Endothelial cell of umbilical vein (primary cell): ENCODE measurements at regions not wholly inside any gene's neighbourhood (a gene's known extent, or its start where the extent isn't known, plus 50 kb on each side); places are given as distances from the start of the nearest gene placed in this dataset.

Experiments
- BruUV-seq: library from RNA; stranded (reverse); fragments of 400-500 nt; replicated peaks from 2 replicates; lab custom pipeline; 2021; lab: Mats Ljungman, UMichigan
- CTCF ChIA-PET: fragments of 300-600, 350-600 bp; sonication (Branson Sonifier 250); formaldehyde crosslinking; loops from one replicate; lab custom pipeline; 2021; ENCODE audit warnings: antibody characterized with exemption, inconsistent platforms; lab: Charles Lee
- POLR2A ChIA-PET: fragments of 300-600, 350-600 bp; sonication (Branson Sonifier 250); formaldehyde crosslinking; loops from one replicate; lab custom pipeline; 2021; ENCODE audit warnings: antibody characterized with exemption, inconsistent platforms; lab: Charles Lee
- DNase-seq: peaks from one replicate; pipeline ENCODE4 v3.0.0-alpha.2; 2011; ENCODE audit warnings: low read depth, low spot score
- FAIRE-seq: peaks from 2 replicates; lab custom pipeline; 2011; peaks lifted over from hg19 to GRCh38; lab: Jason Lieb, UNC
- H2AFZ ChIP-seq: 2 replicates; pipeline ENCODE4 v1.6.0; 2012; ENCODE audit warnings: low read depth, low read length, control low read depth, inconsistent platforms
- H3K27ac ChIP-seq: 2 replicates; pipeline ENCODE4 v1.5.1; 2011; ENCODE audit warnings: low read depth, mild to moderate bottlenecking, control low read depth, low read length, moderate library complexity; ENCODE audit not compliant: insufficient read depth
- H3K27me3 ChIP-seq, 2 experiments: 2 replicates each; pipeline versions ENCODE4 v1.6.0 to v1.6.1; 2011; ENCODE audit warnings: low read length in 2 of 2, mixed read lengths in 1 of 2; ENCODE audit not compliant: control insufficient read depth in 2 of 2, insufficient read depth in 2 of 2
- H3K36me3 ChIP-seq, 2 experiments: 2 replicates in 1 of 2; 3 replicates in 1 of 2; pipeline ENCODE4 v1.5.1; 2011; ENCODE audit warnings: low read length in 2 of 2, mild to moderate bottlenecking in 1 of 2, moderate library complexity in 1 of 2; ENCODE audit not compliant: control insufficient read depth in 2 of 2, insufficient read depth in 2 of 2; ENCODE audit errors: extremely low read depth in 1 of 2
- H3K4me1 ChIP-seq: 3 replicates; pipeline ENCODE4 v1.5.1; 2011; ENCODE audit warnings: mild to moderate bottlenecking, low read length; ENCODE audit not compliant: control insufficient read depth, insufficient read depth; ENCODE audit errors: extremely low read depth
- H3K4me2 ChIP-seq: 2 replicates; pipeline ENCODE4 v1.6.1; 2011; ENCODE audit warnings: low read length, control low read depth, mixed read lengths; ENCODE audit not compliant: insufficient read depth
- H3K4me3 ChIP-seq, 3 experiments: fragments of 200-600 bp in 1 of 3; sonication (generic), shearing (Covaris generic) in 1 of 3; replicated peaks in 1 of 3; 2 replicates each; pipeline ENCODE4 v1.5.1; 2011 to 2016; ENCODE audit warnings: control low read depth in 3 of 3, low read length in 3 of 3, mild to moderate bottlenecking in 2 of 3, inconsistent platforms in 1 of 3, low read depth in 1 of 3, moderate library complexity in 1 of 3; ENCODE audit not compliant: insufficient read depth in 1 of 3
- H3K79me2 ChIP-seq: 2 replicates; pipeline ENCODE4 v1.6.0; 2012; ENCODE audit warnings: low read length, inconsistent platforms; ENCODE audit not compliant: control insufficient read depth, insufficient read depth
- H3K9ac ChIP-seq: replicated peaks from 2 replicates; pipeline ENCODE3; 2011; ENCODE audit warnings: low read length, control low read depth; ENCODE audit not compliant: insufficient read depth; ENCODE audit errors: extremely low read depth
- H3K9me1 ChIP-seq: replicated peaks from 3 replicates; pipeline ENCODE4 v1.6.0; 2011; ENCODE audit warnings: mild to moderate bottlenecking, low read length; ENCODE audit not compliant: control insufficient read depth, insufficient read depth; ENCODE audit errors: extremely low read depth
- H3K9me3 ChIP-seq: replicated peaks from 2 replicates; pipeline ENCODE4 v1.5.1; 2012; ENCODE audit warnings: low read length, inconsistent platforms; ENCODE audit not compliant: control insufficient read depth, insufficient read depth
- H4K20me1 ChIP-seq: replicated peaks from 2 replicates; pipeline ENCODE3; 2011; ENCODE audit warnings: mild to moderate bottlenecking, low read length; ENCODE audit not compliant: control insufficient read depth, insufficient read depth; ENCODE audit errors: extremely low read depth
- CTCF ChIP-seq, 2 donors: IDR thresholded peaks; 1 replicate in 1 of 2; 2 replicates in 1 of 2; pipeline ENCODE4 v1.5.1; 2011; ENCODE audit warnings: low read length in 2 of 2, mild to moderate bottlenecking in 2 of 2, moderate library complexity in 2 of 2, control low read depth in 1 of 2, inconsistent platforms in 1 of 2, low read depth in 1 of 2; ENCODE audit not compliant: insufficient read depth in 1 of 2; ENCODE audit errors: extremely low read depth in 1 of 2
- EZH2 ChIP-seq: IDR thresholded peaks from 2 replicates; pipeline ENCODE4 v1.6.1; 2012; ENCODE audit warnings: borderline replicate concordance, low read depth, mild to moderate bottlenecking, moderate library complexity, low read length, inconsistent platforms; ENCODE audit not compliant: severe bottlenecking
- FOS ChIP-seq: IDR thresholded peaks from 2 replicates; pipeline ENCODE4 v1.6.1; 2011; ENCODE audit warnings: mild to moderate bottlenecking, low read length, moderate library complexity, borderline replicate concordance; ENCODE audit not compliant: insufficient read depth
- GATA2 ChIP-seq: IDR thresholded peaks from 2 replicates; pipeline ENCODE4 v1.7.0; 2011; ENCODE audit warnings: low read depth, mild to moderate bottlenecking, moderate library complexity, mixed read lengths, low read length; ENCODE audit not compliant: insufficient read length, insufficient read depth
- JUN ChIP-seq: IDR thresholded peaks from 2 replicates; pipeline ENCODE4 v1.6.1; 2011; ENCODE audit warnings: borderline replicate concordance, low read depth; ENCODE audit not compliant: insufficient read length, insufficient read depth
- MAX ChIP-seq: IDR thresholded peaks from 2 replicates; pipeline ENCODE4 v1.6.1; 2011; ENCODE audit not compliant: insufficient read depth, insufficient read length
- MYC ChIP-seq: IDR thresholded peaks from one replicate; pipeline ENCODE4 v1.6.1; 2011; ENCODE audit warnings: mild to moderate bottlenecking, low read depth, low read length
- POLR2A ChIP-seq: IDR thresholded peaks from 2 replicates; pipeline ENCODE4 v1.6.1; 2012; ENCODE audit warnings: low read depth, mild to moderate bottlenecking, control low read depth, low read length
- POLR2AphosphoS5 ChIP-seq: IDR thresholded peaks from 2 replicates; pipeline ENCODE4 v1.6.1; 2012; ENCODE audit warnings: low read depth, mild to moderate bottlenecking, control low read depth, low read length, moderate library complexity; ENCODE audit not compliant: insufficient read depth
- dilution Hi-C: fragments of 300-500 bp; cut with MboI; formaldehyde crosslinking; loops from one replicate; pipeline ENCODE4 v1.15.0; 2019; ENCODE audit warnings: low sequenced_read_pairs; ENCODE audit not compliant: extremely low pct_ligation_motif_present
- intact Hi-C: fragments of 100-400 bp; cut with micrococcal nuclease; formaldehyde crosslinking; loops from one replicate; pipeline ENCODE4 v1.10.0; 2022

DNA sequence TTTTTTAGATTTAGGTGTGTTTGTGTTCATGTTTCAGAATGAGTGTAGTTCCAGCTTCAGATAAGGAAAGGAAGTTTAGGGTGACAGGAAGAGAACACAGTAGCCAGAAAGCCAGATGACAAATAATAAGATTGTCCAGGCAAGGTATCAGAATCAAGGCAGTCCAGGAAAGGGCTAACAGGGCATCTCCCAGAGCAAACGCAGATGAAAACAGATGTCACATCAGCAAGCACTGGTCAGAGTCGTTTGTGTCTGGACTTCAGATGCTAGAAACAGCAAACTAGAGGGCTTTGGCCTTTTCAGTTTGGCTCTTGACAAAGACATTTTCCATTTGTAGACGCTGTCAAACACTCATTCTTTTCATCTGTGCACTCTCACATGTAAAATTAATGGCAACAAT lies 65.5 kb downstream of the VIP start:
- no peaks in the 10 kb centered on the region for H3K36me3 ChIP-seq
- BruUV-seq, result no TSS peak
- no peak overlapping the region for H3K4me3 ChIP-seq
- H3K79me2 ChIP-seq, result no peaks in the 10 kb centered on the region
- no peak overlapping the region for H3K4me2 ChIP-seq
- no peak overlapping the region for H3K27ac ChIP-seq
- intact Hi-C loops, result no loop called here
- H3K9me1 ChIP-seq, result no peaks in the 10 kb centered on the region
- H3K27me3 ChIP-seq, result no peaks in the 10 kb centered on the region
- DNase-seq, result no peak
- H2AFZ ChIP-seq, result no peak overlapping the region
- no peak overlapping the region for H3K9ac ChIP-seq
- ChIA-PET POLR2A (no interaction called here), CTCF (interaction anchor here (0.6 to 2.4 kb wide), 2 partner anchors 8 to 138 kb away, joined by 4 to 5 read pairs; no protein-coding TSS in a partner anchor)
- no peaks in the 10 kb centered on the region for H3K9me3 ChIP-seq
- no peak for TF ChIP-seq EZH2
- TF ChIP-seq FOS, result no peak
- TF ChIP-seq POLR2A, result no peak
- no peak for TF ChIP-seq JUN
- no peak for TF ChIP-seq MYC
- no peak for TF ChIP-seq MAX
- no peak for TF ChIP-seq GATA2
- TF ChIP-seq CTCF (IDR thresholded peaks at IDR 0.05; ENCODE audit: extremely low read depth in 1 of 2, insufficient read depth in 1 of 2, low read depth in 1 of 2, low read length in 2 of 2), result no peak
- no peak for TF ChIP-seq POLR2AphosphoS5
- H4K20me1 ChIP-seq, result no peaks in the 10 kb centered on the region
- dilution Hi-C loops, result no loop called here
- H3K4me1 ChIP-seq, result no peaks in the 10 kb centered on the region
- FAIRE-seq, result no peak
